ENCODE measurements at regions not wholly inside any gene's neighbourhood (a gene's known extent, or its start where the extent isn't known, plus 50 kb on each side); places are given as distances from the start of the nearest gene placed in this dataset.

DNA sequence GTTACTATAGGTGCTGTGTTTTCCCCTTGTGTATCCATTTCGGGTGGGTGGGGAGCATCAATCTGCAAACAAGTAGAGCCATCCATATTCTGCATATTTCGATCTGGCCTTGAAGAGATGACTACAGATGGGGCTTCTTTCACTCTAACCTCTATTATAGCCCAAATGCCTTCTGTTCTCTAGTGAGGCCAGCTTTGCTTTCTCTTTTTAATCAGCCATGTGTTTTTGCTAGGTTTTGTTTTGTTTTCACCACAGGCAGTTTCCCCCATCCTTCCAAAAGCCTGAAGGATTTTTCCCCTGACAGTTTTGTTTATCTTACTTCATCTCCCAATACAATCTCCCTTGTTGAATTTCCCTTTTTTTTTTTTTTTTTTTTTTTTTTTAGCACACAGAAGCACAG lies 224.1 kb downstream of the BTG1 start:
- Histone ChIP-seq H3K27ac (replicated peaks) (no peak overlapping the region), H3K27me3 (ENCODE audit: insufficient read depth, poor library complexity, severe bottlenecking) (no peaks in the 10 kb centered on the region), H3K4me3 (replicated peaks; ENCODE audit: insufficient read depth, low read length) (no peak overlapping the region)
- TF ChIP-seq POLR2AphosphoS5 (IDR thresholded peaks at IDR 0.05; ENCODE audit: low read depth) (no peak), REST (IDR thresholded peaks at IDR 0.05; ENCODE audit: insufficient replicate concordance, low read depth) (no peak)
- DNase-seq (ENCODE audit: low read depth in 1 of 2, low spot score in 1 of 2): no peak

DNA sequence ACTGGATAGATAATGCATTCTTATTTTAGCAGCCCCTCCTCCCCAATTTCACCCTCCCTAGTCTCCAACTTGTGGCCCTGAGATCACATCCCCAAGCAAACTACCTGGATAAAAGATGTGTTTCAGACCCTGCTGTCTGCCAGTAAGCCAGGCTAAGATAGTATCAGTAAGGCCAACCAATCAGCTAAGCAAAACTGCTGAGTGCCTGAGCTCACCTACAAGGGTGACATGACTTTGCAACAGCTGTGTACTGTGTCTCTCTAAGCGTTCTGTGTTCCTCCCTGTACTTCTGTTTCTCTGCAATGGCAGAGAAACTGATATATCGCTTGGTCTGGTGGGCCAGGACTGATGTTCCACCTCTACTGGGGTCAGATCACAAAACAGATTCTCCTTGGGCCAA lies 224.9 kb downstream of the BTG1 start:
- no peak overlapping the region for H3K27ac ChIP-seq (replicated peaks)
- TF ChIP-seq POLR2AphosphoS5 (IDR thresholded peaks at IDR 0.05; ENCODE audit: low read depth): no peak
- no peak for DNase-seq (ENCODE audit: low read depth in 1 of 2, low spot score in 1 of 2)

GRCh38 chr12:91920276-91920675 lies 225.4 kb downstream of the BTG1 start:
- DNase-seq (ENCODE audit: low read depth in 1 of 2, low spot score in 1 of 2): no peak
- Histone ChIP-seq H3K27ac (replicated peaks) (no peak overlapping the region), H3K27me3 (ENCODE audit: insufficient read depth, poor library complexity, severe bottlenecking) (no peaks in the 10 kb centered on the region), H3K4me3 (replicated peaks; ENCODE audit: insufficient read depth, low read length) (no peak overlapping the region)
- no peak for TF ChIP-seq GABPA (IDR thresholded peaks at IDR 0.05; ENCODE audit: low read depth)
- no peak for TF ChIP-seq SPI1 (IDR thresholded peaks at IDR 0.05; ENCODE audit: borderline replicate concordance, low read depth)
- TF ChIP-seq, protein P1, sequence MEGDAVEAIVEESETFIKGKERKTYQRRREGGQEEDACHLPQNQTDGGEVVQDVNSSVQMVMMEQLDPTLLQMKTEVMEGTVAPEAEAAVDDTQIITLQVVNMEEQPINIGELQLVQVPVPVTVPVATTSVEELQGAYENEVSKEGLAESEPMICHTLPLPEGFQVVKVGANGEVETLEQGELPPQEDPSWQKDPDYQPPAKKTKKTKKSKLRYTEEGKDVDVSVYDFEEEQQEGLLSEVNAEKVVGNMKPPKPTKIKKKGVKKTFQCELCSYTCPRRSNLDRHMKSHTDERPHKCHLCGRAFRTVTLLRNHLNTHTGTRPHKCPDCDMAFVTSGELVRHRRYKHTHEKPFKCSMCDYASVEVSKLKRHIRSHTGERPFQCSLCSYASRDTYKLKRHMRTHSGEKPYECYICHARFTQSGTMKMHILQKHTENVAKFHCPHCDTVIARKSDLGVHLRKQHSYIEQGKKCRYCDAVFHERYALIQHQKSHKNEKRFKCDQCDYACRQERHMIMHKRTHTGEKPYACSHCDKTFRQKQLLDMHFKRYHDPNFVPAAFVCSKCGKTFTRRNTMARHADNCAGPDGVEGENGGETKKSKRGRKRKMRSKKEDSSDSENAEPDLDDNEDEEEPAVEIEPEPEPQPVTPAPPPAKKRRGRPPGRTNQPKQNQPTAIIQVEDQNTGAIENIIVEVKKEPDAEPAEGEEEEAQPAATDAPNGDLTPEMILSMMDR (IDR thresholded peaks at IDR 0.05; ENCODE audit: insufficient read depth, low read length): no peak
- no peak for TF ChIP-seq POLR2AphosphoS5 (IDR thresholded peaks at IDR 0.05; ENCODE audit: low read depth)
- no peak for TF ChIP-seq REST (IDR thresholded peaks at IDR 0.05; ENCODE audit: insufficient replicate concordance, low read depth)

More for the DNA sequence above, 224.9 kb downstream of the BTG1 start:
- Histone ChIP-seq H3K4me3 (replicated peaks; ENCODE audit: insufficient read depth, low read length) (no peak overlapping the region), H3K27me3 (ENCODE audit: insufficient read depth, poor library complexity, severe bottlenecking) (no peaks in the 10 kb centered on the region)

- Histone ChIP-seq H3K4me3 (replicated peaks; ENCODE audit: insufficient read depth, low read length) (no peak overlapping the region), H3K27me3 (ENCODE audit: insufficient read depth, poor library complexity, severe bottlenecking) (no peaks in the 10 kb centered on the region), H3K27ac (replicated peaks) (no peak overlapping the region)
- TF ChIP-seq GABPA (IDR thresholded peaks at IDR 0.05; ENCODE audit: low read depth) (no peak), SPI1 (IDR thresholded peaks at IDR 0.05; ENCODE audit: borderline replicate concordance, low read depth) (no peak), POLR2AphosphoS5 (IDR thresholded peaks at IDR 0.05; ENCODE audit: low read depth) (no peak), REST (IDR thresholded peaks at IDR 0.05; ENCODE audit: insufficient replicate concordance, low read depth) (no peak)
- TF ChIP-seq, protein P1 (IDR thresholded peaks at IDR 0.05; ENCODE audit: insufficient read depth, low read length): no peak
- no peak for DNase-seq (ENCODE audit: low read depth in 1 of 2, low spot score in 1 of 2)
Measured at GRCh38 chr12:91918431-91918830, 227.2 kb downstream of the BTG1 start.
